Fibroblast of lung (primary cell): ENCODE measurements at regions not wholly inside any gene's neighbourhood (a gene's known extent, or its start where the extent isn't known, plus 50 kb on each side); places are given as distances from the start of the nearest gene placed in this dataset.

ENCODE experiments used
- DNase-seq, 2 donors: peaks; one replicate each; pipeline versions ENCODE4 v3.0.0 to v3.0.0-alpha.2; 2010; ENCODE audit warnings: low read depth in 2 of 2
- H2AFZ ChIP-seq: 2 replicates; pipeline ENCODE4 v1.5.1; 2012; ENCODE audit warnings: low read length, control low read depth, inconsistent platforms
- H3K27ac ChIP-seq: 2 replicates; pipeline ENCODE4 v1.5.1; 2011; ENCODE audit warnings: low read length, control low read depth; ENCODE audit not compliant: insufficient read depth
- H3K27me3 ChIP-seq: 2 replicates; pipeline ENCODE4 v1.5.1; 2011; ENCODE audit warnings: mild to moderate bottlenecking, low read length; ENCODE audit not compliant: control insufficient read depth, insufficient read depth
- H3K36me3 ChIP-seq: 2 replicates; pipeline ENCODE4 v1.5.1; 2011; ENCODE audit warnings: low read length; ENCODE audit not compliant: control insufficient read depth, insufficient read depth
- H3K4me1 ChIP-seq: 2 replicates; pipeline ENCODE4 v1.5.1; 2011; ENCODE audit warnings: low read length; ENCODE audit not compliant: control insufficient read depth, insufficient read depth; ENCODE audit errors: extremely low read depth
- H3K4me2 ChIP-seq: 2 replicates; pipeline ENCODE4 v1.5.1; 2011; ENCODE audit warnings: low read length, control low read depth; ENCODE audit not compliant: insufficient read depth; ENCODE audit errors: extremely low read depth
- H3K4me3 ChIP-seq, 4 experiments: fragments of 200-600 bp in 1 of 4; sonication (generic) in 1 of 4; replicated peaks in 1 of 4; 2 replicates each; pipeline ENCODE4 v1.5.1; 2011 to 2016; ENCODE audit warnings: low read length in 4 of 4, low read depth in 3 of 4, mild to moderate bottlenecking in 3 of 4, control low read depth in 2 of 4, inconsistent platforms in 1 of 4, mixed read lengths in 1 of 4; ENCODE audit not compliant: insufficient read depth in 1 of 4; ENCODE audit errors: control extremely low read depth in 1 of 4
- H3K79me2 ChIP-seq: 2 replicates; pipeline ENCODE4 v1.5.1; 2012; ENCODE audit warnings: mild to moderate bottlenecking, low read length, inconsistent platforms; ENCODE audit not compliant: control insufficient read depth, insufficient read depth
- H3K9ac ChIP-seq: 2 replicates; pipeline ENCODE4 v1.5.1; 2011; ENCODE audit warnings: mild to moderate bottlenecking, low read length, control low read depth; ENCODE audit not compliant: insufficient read depth
- H3K9me3 ChIP-seq: 2 replicates; pipeline ENCODE4 v1.5.1; 2012; ENCODE audit warnings: low read depth, low read length; ENCODE audit not compliant: control insufficient read depth, insufficient read depth
- H4K20me1 ChIP-seq: 2 replicates; pipeline ENCODE4 v1.5.1; 2011; ENCODE audit warnings: low read length; ENCODE audit not compliant: control insufficient read depth, insufficient read depth; ENCODE audit errors: extremely low read depth
- EZH2 ChIP-seq: IDR thresholded peaks from 2 replicates; pipeline ENCODE4 v1.5.1; 2012; ENCODE audit warnings: low read length, control low read depth, mild to moderate bottlenecking; ENCODE audit errors: missing control alignments
- TF ChIP-seq, protein P1 (sequence below), 2 donors: IDR thresholded peaks in 1 of 2; conservative IDR thresholded peaks in 1 of 2; 1 replicate in 1 of 2; 2 replicates in 1 of 2; pipeline ENCODE4 v1.5.1; 2011 to 2012; ENCODE audit warnings: low read length in 2 of 2, control low read depth in 1 of 2, inconsistent platforms in 1 of 2, low read depth in 1 of 2, mild to moderate bottlenecking in 1 of 2

- no peak overlapping the region for H3K4me3 ChIP-seq
- H3K9me3 ChIP-seq: no peaks in the 10 kb centered on the region
- no peaks in the 10 kb centered on the region for H4K20me1 ChIP-seq
- no peak overlapping the region for H3K4me2 ChIP-seq
- no peak for TF ChIP-seq EZH2
- TF ChIP-seq, protein P1, sequence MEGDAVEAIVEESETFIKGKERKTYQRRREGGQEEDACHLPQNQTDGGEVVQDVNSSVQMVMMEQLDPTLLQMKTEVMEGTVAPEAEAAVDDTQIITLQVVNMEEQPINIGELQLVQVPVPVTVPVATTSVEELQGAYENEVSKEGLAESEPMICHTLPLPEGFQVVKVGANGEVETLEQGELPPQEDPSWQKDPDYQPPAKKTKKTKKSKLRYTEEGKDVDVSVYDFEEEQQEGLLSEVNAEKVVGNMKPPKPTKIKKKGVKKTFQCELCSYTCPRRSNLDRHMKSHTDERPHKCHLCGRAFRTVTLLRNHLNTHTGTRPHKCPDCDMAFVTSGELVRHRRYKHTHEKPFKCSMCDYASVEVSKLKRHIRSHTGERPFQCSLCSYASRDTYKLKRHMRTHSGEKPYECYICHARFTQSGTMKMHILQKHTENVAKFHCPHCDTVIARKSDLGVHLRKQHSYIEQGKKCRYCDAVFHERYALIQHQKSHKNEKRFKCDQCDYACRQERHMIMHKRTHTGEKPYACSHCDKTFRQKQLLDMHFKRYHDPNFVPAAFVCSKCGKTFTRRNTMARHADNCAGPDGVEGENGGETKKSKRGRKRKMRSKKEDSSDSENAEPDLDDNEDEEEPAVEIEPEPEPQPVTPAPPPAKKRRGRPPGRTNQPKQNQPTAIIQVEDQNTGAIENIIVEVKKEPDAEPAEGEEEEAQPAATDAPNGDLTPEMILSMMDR (conservative IDR thresholded peaks at IDR 0.05 in 1 of 2, IDR thresholded peaks at IDR 0.05 in 1 of 2; ENCODE audit: low read depth in 1 of 2, low read length in 2 of 2): no peak
- DNase-seq: peak in 1 of 2 donors; percentile 42
- no peaks in the 10 kb centered on the region for H3K79me2 ChIP-seq
- H3K4me1 ChIP-seq: no peaks in the 10 kb centered on the region
- H3K27me3 ChIP-seq: no peaks in the 10 kb centered on the region
- no peaks in the 10 kb centered on the region for H3K36me3 ChIP-seq
- H2AFZ ChIP-seq: no peak overlapping the region
- H3K27ac ChIP-seq: no peak overlapping the region
- no peak overlapping the region for H3K9ac ChIP-seq
Measured at GRCh38 chr3:56974247-56974930, 86.1 kb upstream of the SPATA12 start.

DNA sequence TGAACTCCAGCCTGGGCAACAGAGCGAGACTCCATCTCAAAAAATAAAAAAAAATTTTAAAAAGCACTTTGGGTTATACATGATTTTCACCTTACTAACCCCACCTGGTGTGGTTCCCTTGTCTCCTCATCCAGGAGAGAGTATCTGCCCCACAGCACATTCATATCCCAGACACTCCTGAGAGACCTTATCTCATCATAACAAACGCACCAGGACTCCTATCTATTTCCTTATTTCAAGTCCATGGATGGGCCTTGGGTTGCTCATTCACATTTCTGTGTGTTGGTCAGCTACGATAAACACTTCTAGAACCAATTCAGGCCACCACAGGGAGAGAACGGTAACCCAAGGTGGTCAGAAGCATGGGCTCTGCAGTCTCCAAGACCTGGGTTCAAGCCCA is 88.6 kb upstream of the SPATA12 start:
- Histone ChIP-seq H3K9ac (no peak overlapping the region), H3K4me3 (no peak overlapping the region), H4K20me1 (no peaks in the 10 kb centered on the region), H3K79me2 (no peaks in the 10 kb centered on the region), H3K4me1 (no peaks in the 10 kb centered on the region), H2AFZ (no peak overlapping the region), H3K36me3 (no peaks in the 10 kb centered on the region), H3K4me2 (no peak overlapping the region), H3K27me3 (no peaks in the 10 kb centered on the region), H3K9me3 (no peaks in the 10 kb centered on the region), H3K27ac (no peak overlapping the region)
- no peak for TF ChIP-seq EZH2
- TF ChIP-seq, protein P1 (conservative IDR thresholded peaks at IDR 0.05 in 1 of 2, IDR thresholded peaks at IDR 0.05 in 1 of 2; ENCODE audit: low read depth in 1 of 2, low read length in 2 of 2): no peak
- no peak for DNase-seq

DNA sequence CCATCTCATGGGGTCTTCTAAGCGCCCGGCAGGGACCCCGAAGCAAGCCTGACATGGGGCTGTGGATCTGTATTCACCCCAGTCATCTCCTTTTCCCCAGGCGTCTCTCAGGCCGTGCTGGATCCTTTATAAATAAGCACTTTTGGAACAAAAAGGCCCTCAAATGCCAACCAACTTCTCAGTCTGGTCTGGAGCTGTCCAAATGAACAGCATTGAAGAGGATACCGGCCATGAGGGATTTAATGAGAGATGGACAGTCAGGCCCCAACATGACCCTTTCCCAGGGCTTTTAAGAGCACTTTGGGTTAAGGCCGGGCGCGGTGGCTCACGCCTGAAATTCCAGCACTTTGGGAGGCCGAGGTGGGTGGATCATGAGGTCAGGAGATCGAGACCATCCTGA is 89.2 kb upstream of the SPATA12 start:
- Histone ChIP-seq H3K79me2 (no peaks in the 10 kb centered on the region), H3K9me3 (no peaks in the 10 kb centered on the region), H3K27ac (no peak overlapping the region), H2AFZ (no peak overlapping the region), H3K4me2 (no peak overlapping the region), H3K4me1 (no peaks in the 10 kb centered on the region), H3K36me3 (no peaks in the 10 kb centered on the region), H3K9ac (no peak overlapping the region), H4K20me1 (no peaks in the 10 kb centered on the region), H3K4me3 (no peak overlapping the region), H3K27me3 (no peaks in the 10 kb centered on the region)
- DNase-seq: no peak
- TF ChIP-seq, protein P1 (conservative IDR thresholded peaks at IDR 0.05 in 1 of 2, IDR thresholded peaks at IDR 0.05 in 1 of 2; ENCODE audit: low read depth in 1 of 2, low read length in 2 of 2): no peak
- TF ChIP-seq EZH2: no peak
